Sigmoid colon (tissue), 6 donors: ENCODE measurements at regions not wholly inside any gene's neighbourhood (a gene's known extent, or its start where the extent isn't known, plus 50 kb on each side); places are given as distances from the start of the nearest gene placed in this dataset.

Experiments used
- DNase-seq: peaks from one replicate; pipeline ENCODE4 v3.0.0-alpha.2; 2019
- H3K27ac ChIP-seq, 4 donors: fragments of 200-600 bp; sonication (generic); one replicate each; pipeline ENCODE4 v1.5.1; 2016 to 2019; ENCODE audit warnings: mild to moderate bottlenecking in 1 of 4
- H3K27me3 ChIP-seq, 3 donors: fragments of 200-600 bp; sonication (generic); one replicate each; pipeline ENCODE4 v1.5.1; 2019; ENCODE audit warnings: mild to moderate bottlenecking in 1 of 3
- H3K36me3 ChIP-seq, 4 donors: fragments of 200-600 bp; sonication (generic); one replicate each; pipeline ENCODE4 v1.5.1; 2016 to 2019
- H3K4me1 ChIP-seq, 4 donors: fragments of 200-600 bp; sonication (generic); one replicate each; pipeline ENCODE4 v1.5.1; 2017 to 2019
- H3K4me3 ChIP-seq, 4 donors: fragments of 200-600 bp; sonication (generic); one replicate each; pipeline ENCODE4 v1.5.1; 2017 to 2019; ENCODE audit warnings: mild to moderate bottlenecking in 2 of 4, moderate library complexity in 1 of 4
- H3K9me3 ChIP-seq, 4 donors: fragments of 200-600 bp in 3 of 4; sonication (generic) in 3 of 4; one replicate each; pipeline versions ENCODE4 v1.5.1 to v1.6.1; 2013 to 2019
- CTCF ChIP-seq, 4 experiments: fragments of 450-650 bp in 3 of 4; fragments of 200-600 bp in 1 of 4; IDR thresholded peaks; one replicate each; pipeline ENCODE4 v1.5.1; 2016 to 2019; ENCODE audit warnings: antibody characterized with exemption in 4 of 4, mild to moderate bottlenecking in 3 of 4, moderate library complexity in 2 of 4
- EP300 ChIP-seq, 4 donors: sonication (generic); formaldehyde crosslinking; IDR thresholded peaks; one replicate each; pipeline ENCODE4 v1.6.1; 2017; ENCODE audit warnings: antibody characterized with exemption in 4 of 4
- POLR2A ChIP-seq, 2 donors: fragments of 450-650 bp; IDR thresholded peaks; one replicate each; pipeline ENCODE4 v1.6.1; 2016; ENCODE audit warnings: antibody characterized with exemption in 2 of 2, mild to moderate bottlenecking in 2 of 2, moderate library complexity in 2 of 2
- POLR2AphosphoS5 ChIP-seq, 4 donors: sonication (generic); formaldehyde crosslinking; IDR thresholded peaks; one replicate each; pipeline ENCODE4 v1.6.1; 2017; ENCODE audit warnings: antibody characterized with exemption in 4 of 4
- WGBS, 2 donors: extraction: QIAGEN DNeasy Blood & Tissue Kit; methylation state at CpG; one replicate each; pipeline ENCODE4 v1.1.7; 2013; 5-methylcytosine and 5-hydroxymethylcytosine counted together
- intact Hi-C: fragments of 100-400 bp; cut with DNase I; formaldehyde crosslinking; loops from one replicate; pipeline ENCODE4 v1.15.1; 2023
- donor health status: healthy with polysubstance abuse.
- donor health status: healthy.

GRCh38 chr12:76244300-76244699 lies 103.9 kb downstream of the BBS10 start:
- intact Hi-C loops = no loop called here
- H3K4me1 ChIP-seq = no peaks in the 10 kb centered on the region

GRCh38 chr12:76242813-76243550 lies 105.2 kb downstream of the BBS10 start:
- H3K27me3 ChIP-seq = no peaks in the 10 kb centered on the region
- TF ChIP-seq EP300 (IDR thresholded peaks at IDR 0.05) = no peak
- TF ChIP-seq CTCF (IDR thresholded peaks at IDR 0.05) = no peak
- no peak for TF ChIP-seq POLR2AphosphoS5 (IDR thresholded peaks at IDR 0.05)
- TF ChIP-seq POLR2A (IDR thresholded peaks at IDR 0.05) = no peak
- H3K4me3 ChIP-seq = no peak overlapping the region
- no peaks in the 10 kb centered on the region for H3K4me1 ChIP-seq
- 84 to 90% methylated on average over 2 of the region's 2 CpGs for WGBS, 2 donors
- H3K9me3 ChIP-seq = no peaks in the 10 kb centered on the region
- no peak overlapping the region for H3K27ac ChIP-seq
- no peaks in the 10 kb centered on the region for H3K36me3 ChIP-seq
- DNase-seq = no peak
- intact Hi-C loops = no loop called here

More at GRCh38 chr12:76244300-76244699, 103.9 kb downstream of the BBS10 start:
- DNase-seq = no peak
- Histone ChIP-seq H3K4me3 (no peak overlapping the region), H3K9me3 (no peaks in the 10 kb centered on the region), H3K27me3 (no peaks in the 10 kb centered on the region), H3K36me3 (no peaks in the 10 kb centered on the region), H3K27ac (no peak overlapping the region)
- WGBS, 2 donors = 89 to 90% methylated on average over 3 of the region's 3 CpGs
- TF ChIP-seq POLR2AphosphoS5 (IDR thresholded peaks at IDR 0.05) (no peak), CTCF (IDR thresholded peaks at IDR 0.05) (no peak)

- Histone ChIP-seq H3K4me1 (no peaks in the 10 kb centered on the region), H3K27ac (no peak overlapping the region), H3K36me3 (no peaks in the 10 kb centered on the region), H3K27me3 (no peaks in the 10 kb centered on the region), H3K9me3 (no peaks in the 10 kb centered on the region), H3K4me3 (no peak overlapping the region)
- intact Hi-C loops = no loop called here
- WGBS, 2 donors = 83% methylated on average over 1 of the region's 1 CpG
- TF ChIP-seq EP300 (IDR thresholded peaks at IDR 0.05) (no peak), CTCF (IDR thresholded peaks at IDR 0.05) (no peak), POLR2A (IDR thresholded peaks at IDR 0.05) (no peak), POLR2AphosphoS5 (IDR thresholded peaks at IDR 0.05) (no peak)
- no peak for DNase-seq
Observed at GRCh38 chr12:76241371-76241770, 106.8 kb downstream of the BBS10 start.

- H3K4me3 ChIP-seq = no peak overlapping the region
- H3K27me3 ChIP-seq = no peaks in the 10 kb centered on the region
- H3K27ac ChIP-seq = no peak overlapping the region
- H3K9me3 ChIP-seq = no peaks in the 10 kb centered on the region
- H3K36me3 ChIP-seq = no peaks in the 10 kb centered on the region
- WGBS, 2 donors = 58 to 76% methylated on average over 6 of the region's 6 CpGs
- no peak for DNase-seq
- intact Hi-C loops = no loop called here
- TF ChIP-seq CTCF (IDR thresholded peaks at IDR 0.05) (no peak), EP300 (IDR thresholded peaks at IDR 0.05) (no peak), POLR2A (IDR thresholded peaks at IDR 0.05) (no peak), POLR2AphosphoS5 (IDR thresholded peaks at IDR 0.05) (no peak)
- H3K4me1 ChIP-seq = no peaks in the 10 kb centered on the region
Observed at GRCh38 chr12:76240281-76240680, 107.9 kb downstream of the BBS10 start.

- Histone ChIP-seq H3K4me1 (no peaks in the 10 kb centered on the region), H3K27me3 (no peaks in the 10 kb centered on the region), H3K9me3 (no peaks in the 10 kb centered on the region), H3K27ac (no peak overlapping the region), H3K4me3 (no peak overlapping the region), H3K36me3 (no peaks in the 10 kb centered on the region)
- intact Hi-C loops = no loop called here
- no peak for DNase-seq
- no peak for TF ChIP-seq CTCF (IDR thresholded peaks at IDR 0.05)
- no peak for TF ChIP-seq POLR2A (IDR thresholded peaks at IDR 0.05)
- no peak for TF ChIP-seq EP300 (IDR thresholded peaks at IDR 0.05)
- TF ChIP-seq POLR2AphosphoS5 (IDR thresholded peaks at IDR 0.05) = no peak
- 78 to 86% methylated on average over 4 of the region's 4 CpGs for WGBS, 2 donors
Observed at GRCh38 chr12:76238688-76239087, 109.5 kb downstream of the BBS10 start.
